ENCODE measurements at regions not wholly inside any gene's neighbourhood (a gene's known extent, or its start where the extent isn't known, plus 50 kb on each side); places are given as distances from the start of the nearest gene placed in this dataset.
"Not testable (repeated sequence)": the region's sequence is repeated elsewhere in the genome, so short reads cannot be mapped to it uniquely, and the experiment has no call there.

DNA sequence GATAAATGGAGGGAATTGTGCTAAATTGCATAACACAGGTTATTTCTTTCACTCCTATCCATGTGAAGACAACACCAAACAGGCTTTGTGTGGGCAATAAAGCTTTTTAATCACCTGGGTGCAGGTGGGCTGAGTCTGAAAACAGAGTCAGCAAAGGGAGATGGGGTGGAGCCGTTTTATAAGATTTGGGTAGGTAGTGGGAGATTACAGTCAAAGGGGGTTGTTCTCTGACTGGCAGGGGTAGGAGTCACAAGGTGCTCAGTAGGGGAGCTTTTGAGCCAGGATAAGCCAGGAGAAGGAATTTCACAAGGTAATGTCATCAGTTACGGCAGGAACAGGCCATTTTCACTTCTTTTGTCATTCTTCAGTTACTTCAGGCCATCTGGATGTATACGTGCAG lies 358.8 kb upstream of the LRP1B start:
- CTCF ChIA-PET; H3K27ac ChIP-seq (ENCODE audit: insufficient read depth in 1 of 2, low read depth in 1 of 2, low read length in 2 of 2, poor library complexity in 1 of 2, severe bottlenecking in 2 of 2); H3K4me1 ChIP-seq (ENCODE audit: control extremely low read depth in 1 of 4, control insufficient read depth in 4 of 4, insufficient read depth in 4 of 4, low read length in 3 of 4); H3K36me3 ChIP-seq (ENCODE audit: control insufficient read depth in 4 of 4, insufficient read depth in 4 of 4, low read length in 3 of 4); H3K27me3 ChIP-seq (replicated peaks in 2 of 5; ENCODE audit: control insufficient read depth in 4 of 5, insufficient read depth in 5 of 5, low read length in 4 of 5); H3K4me3 ChIP-seq (ENCODE audit: control insufficient read depth in 1 of 7, extremely low read depth in 1 of 7, insufficient read depth in 4 of 7, low read depth in 2 of 7, low read length in 6 of 7); POLR2A ChIA-PET; DNase-seq: not testable (repeated sequence)
- peaks cover 0 to 15% (median 10%) of the 10 kb centered on the region in 5 experiments for H3K9me3 ChIP-seq (ENCODE audit: control extremely low read depth in 1 of 5, control insufficient read depth in 4 of 5, insufficient read depth in 2 of 5, low read depth in 1 of 5, low read length in 4 of 5)
- WGBS (ENCODE audit: insufficient coverage), result 100% methylated on average over 1 of the region's 3 CpGs

DNA sequence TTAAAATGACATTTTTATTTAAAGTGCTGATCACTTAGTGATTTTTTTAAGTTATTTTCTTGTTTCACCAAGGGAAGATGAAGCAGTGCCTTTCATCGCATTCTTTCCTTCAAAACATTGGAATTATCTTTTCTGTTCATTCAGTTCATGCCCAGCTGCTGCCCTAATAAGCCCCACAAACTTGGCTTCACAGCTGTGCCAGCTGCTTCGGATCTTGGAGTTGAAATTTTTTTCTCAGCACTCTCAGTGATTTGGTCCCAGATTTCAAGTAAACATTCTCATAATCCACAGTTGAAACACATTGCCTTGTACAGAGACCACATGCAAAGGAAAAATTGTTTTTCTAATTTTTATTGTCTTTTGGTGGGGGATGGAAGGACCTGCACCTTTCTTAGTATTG lies 353.3 kb upstream of the LRP1B start:
- H3K4me3 ChIP-seq (ENCODE audit: control insufficient read depth in 1 of 7, extremely low read depth in 1 of 7, insufficient read depth in 4 of 7, low read depth in 2 of 7, low read length in 6 of 7), result no peak overlapping the region
- DNase-seq, result no peak
- ChIA-PET CTCF (no interaction called here), POLR2A (no interaction called here)
- no peak overlapping the region for H3K27ac ChIP-seq (ENCODE audit: insufficient read depth in 1 of 2, low read depth in 1 of 2, low read length in 2 of 2, poor library complexity in 1 of 2, severe bottlenecking in 2 of 2)
- peaks cover 0 to 8% (median 4%) of the 10 kb centered on the region in 5 experiments for H3K9me3 ChIP-seq (ENCODE audit: control extremely low read depth in 1 of 5, control insufficient read depth in 4 of 5, insufficient read depth in 2 of 5, low read depth in 1 of 5, low read length in 4 of 5)
- WGBS (ENCODE audit: insufficient coverage), result 90% methylated on average over 2 of the region's 2 CpGs
- no peaks in the 10 kb centered on the region for H3K36me3 ChIP-seq (ENCODE audit: control insufficient read depth in 4 of 4, insufficient read depth in 4 of 4, low read length in 3 of 4)
- H3K4me1 ChIP-seq (ENCODE audit: control extremely low read depth in 1 of 4, control insufficient read depth in 4 of 4, insufficient read depth in 4 of 4, low read length in 3 of 4), result no peaks in the 10 kb centered on the region
- no peaks in the 10 kb centered on the region for H3K27me3 ChIP-seq (replicated peaks in 2 of 5; ENCODE audit: control insufficient read depth in 4 of 5, insufficient read depth in 5 of 5, low read length in 4 of 5)

DNA sequence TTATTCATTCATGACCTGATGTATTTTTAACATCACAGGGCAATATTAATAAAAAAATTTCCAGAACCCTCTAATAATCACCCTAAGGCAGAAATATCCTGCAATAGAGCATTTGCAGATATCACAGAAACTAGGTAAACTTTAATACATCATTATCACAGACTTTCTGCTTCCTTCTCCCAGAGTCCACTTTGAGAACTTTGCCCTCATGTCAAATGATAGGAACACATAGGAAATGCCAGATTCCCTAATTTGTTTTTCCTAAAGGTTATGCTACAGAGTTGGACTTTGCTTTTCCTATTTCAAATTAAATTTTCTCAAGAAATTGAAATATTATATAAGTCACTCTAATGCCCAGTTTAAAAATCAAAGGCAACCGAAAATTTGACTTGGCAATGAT lies 352.8 kb upstream of the LRP1B start:
- no peaks in the 10 kb centered on the region for H3K36me3 ChIP-seq (ENCODE audit: control insufficient read depth in 4 of 4, insufficient read depth in 4 of 4, low read length in 3 of 4)
- POLR2A ChIA-PET, result no interaction called here
- H3K27ac ChIP-seq (ENCODE audit: insufficient read depth in 1 of 2, low read depth in 1 of 2, low read length in 2 of 2, poor library complexity in 1 of 2, severe bottlenecking in 2 of 2), result no peak overlapping the region
- H3K4me1 ChIP-seq (ENCODE audit: control extremely low read depth in 1 of 4, control insufficient read depth in 4 of 4, insufficient read depth in 4 of 4, low read length in 3 of 4), result no peaks in the 10 kb centered on the region
- peaks cover 0 to 8% (median 4%) of the 10 kb centered on the region in 5 experiments for H3K9me3 ChIP-seq (ENCODE audit: control extremely low read depth in 1 of 5, control insufficient read depth in 4 of 5, insufficient read depth in 2 of 5, low read depth in 1 of 5, low read length in 4 of 5)
- no CpG with 5 or more reads among the region's 1 CpG for WGBS (ENCODE audit: insufficient coverage)
- no peak overlapping the region for H3K4me3 ChIP-seq (ENCODE audit: control insufficient read depth in 1 of 7, extremely low read depth in 1 of 7, insufficient read depth in 4 of 7, low read depth in 2 of 7, low read length in 6 of 7)
- H3K27me3 ChIP-seq (replicated peaks in 2 of 5; ENCODE audit: control insufficient read depth in 4 of 5, insufficient read depth in 5 of 5, low read length in 4 of 5), result no peaks in the 10 kb centered on the region
- DNase-seq, result no peak
- CTCF ChIA-PET, result no interaction called here

- WGBS (ENCODE audit: insufficient coverage), result 67% methylated on average over 1 of the region's 2 CpGs
- CTCF ChIA-PET, result no interaction called here
- H3K4me1 ChIP-seq (ENCODE audit: control extremely low read depth in 1 of 4, control insufficient read depth in 4 of 4, insufficient read depth in 4 of 4, low read length in 3 of 4), result no peaks in the 10 kb centered on the region
- no peaks in the 10 kb centered on the region for H3K36me3 ChIP-seq (ENCODE audit: control insufficient read depth in 4 of 4, insufficient read depth in 4 of 4, low read length in 3 of 4)
- H3K27ac ChIP-seq (ENCODE audit: insufficient read depth in 1 of 2, low read depth in 1 of 2, low read length in 2 of 2, poor library complexity in 1 of 2, severe bottlenecking in 2 of 2), result no peak overlapping the region
- H3K4me3 ChIP-seq (ENCODE audit: control insufficient read depth in 1 of 7, extremely low read depth in 1 of 7, insufficient read depth in 4 of 7, low read depth in 2 of 7, low read length in 6 of 7), result no peak overlapping the region
- POLR2A ChIA-PET, result interaction anchor here (0.7 kb wide), 1 partner anchor 24 kb away, joined by 3 read pairs; no protein-coding TSS in a partner anchor
- DNase-seq, result no peak
- H3K27me3 ChIP-seq (replicated peaks in 2 of 5; ENCODE audit: control insufficient read depth in 4 of 5, insufficient read depth in 5 of 5, low read length in 4 of 5), result no peaks in the 10 kb centered on the region
- no peaks in the 10 kb centered on the region for H3K9me3 ChIP-seq (ENCODE audit: control extremely low read depth in 1 of 5, control insufficient read depth in 4 of 5, insufficient read depth in 2 of 5, low read depth in 1 of 5, low read length in 4 of 5)
These were observed 347.4 kb upstream of the LRP1B start for GRCh38 chr2:142478206-142478605.

DNA sequence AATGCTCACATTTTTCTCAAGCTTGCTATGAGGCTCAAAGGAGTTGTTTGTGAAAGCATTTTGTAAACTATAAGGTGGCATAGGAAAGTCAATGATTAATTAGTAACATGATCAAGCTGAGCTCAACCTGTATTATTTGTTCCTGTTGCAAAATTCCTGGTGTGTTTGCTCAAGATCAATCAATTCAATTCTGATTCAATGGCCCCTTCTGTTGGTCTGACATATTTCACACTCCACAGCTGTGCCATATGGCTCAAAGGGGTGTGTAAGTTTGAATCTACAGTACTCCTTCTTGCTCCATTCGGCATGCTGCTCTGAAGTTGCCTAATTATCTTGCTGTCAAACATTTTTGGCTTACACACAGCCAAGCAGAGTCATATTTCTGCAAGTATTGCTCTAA lies 341.6 kb upstream of the LRP1B start:
- H3K4me1 ChIP-seq (ENCODE audit: control extremely low read depth in 1 of 4, control insufficient read depth in 4 of 4, insufficient read depth in 4 of 4, low read length in 3 of 4), result no peaks in the 10 kb centered on the region
- no peaks in the 10 kb centered on the region for H3K27me3 ChIP-seq (replicated peaks in 2 of 5; ENCODE audit: control insufficient read depth in 4 of 5, insufficient read depth in 5 of 5, low read length in 4 of 5)
- H3K27ac ChIP-seq (ENCODE audit: insufficient read depth in 1 of 2, low read depth in 1 of 2, low read length in 2 of 2, poor library complexity in 1 of 2, severe bottlenecking in 2 of 2), result no peak overlapping the region
- POLR2A ChIA-PET, result no interaction called here
- H3K4me3 ChIP-seq (ENCODE audit: control insufficient read depth in 1 of 7, extremely low read depth in 1 of 7, insufficient read depth in 4 of 7, low read depth in 2 of 7, low read length in 6 of 7), result no peak overlapping the region
- CTCF ChIA-PET, result no interaction called here
- no peaks in the 10 kb centered on the region for H3K36me3 ChIP-seq (ENCODE audit: control insufficient read depth in 4 of 4, insufficient read depth in 4 of 4, low read length in 3 of 4)
- DNase-seq, result no peak
- 67% methylated on average over 1 of the region's 1 CpG for WGBS (ENCODE audit: insufficient coverage)
- H3K9me3 ChIP-seq (ENCODE audit: control extremely low read depth in 1 of 5, control insufficient read depth in 4 of 5, insufficient read depth in 2 of 5, low read depth in 1 of 5, low read length in 4 of 5), result no peaks in the 10 kb centered on the region

- Histone ChIP-seq H3K27me3 (replicated peaks in 2 of 5; ENCODE audit: control insufficient read depth in 4 of 5, insufficient read depth in 5 of 5, low read length in 4 of 5) (no peaks in the 10 kb centered on the region), H3K4me1 (ENCODE audit: control extremely low read depth in 1 of 4, control insufficient read depth in 4 of 4, insufficient read depth in 4 of 4, low read length in 3 of 4) (no peaks in the 10 kb centered on the region), H3K36me3 (ENCODE audit: control insufficient read depth in 4 of 4, insufficient read depth in 4 of 4, low read length in 3 of 4) (no peaks in the 10 kb centered on the region), H3K4me3 (ENCODE audit: control insufficient read depth in 1 of 7, extremely low read depth in 1 of 7, insufficient read depth in 4 of 7, low read depth in 2 of 7, low read length in 6 of 7) (no peak overlapping the region), H3K27ac (ENCODE audit: insufficient read depth in 1 of 2, low read depth in 1 of 2, low read length in 2 of 2, poor library complexity in 1 of 2, severe bottlenecking in 2 of 2) (no peak overlapping the region), H3K9me3 (ENCODE audit: control extremely low read depth in 1 of 5, control insufficient read depth in 4 of 5, insufficient read depth in 2 of 5, low read depth in 1 of 5, low read length in 4 of 5) (no peaks in the 10 kb centered on the region)
- CTCF ChIA-PET, result no interaction called here
- no peak for DNase-seq
- WGBS (ENCODE audit: insufficient coverage), result no CpG with 5 or more reads among the region's 1 CpG
- POLR2A ChIA-PET, result no interaction called here
These were observed 336.5 kb upstream of the LRP1B start for GRCh38 chr2:142467321-142467720.

DNA sequence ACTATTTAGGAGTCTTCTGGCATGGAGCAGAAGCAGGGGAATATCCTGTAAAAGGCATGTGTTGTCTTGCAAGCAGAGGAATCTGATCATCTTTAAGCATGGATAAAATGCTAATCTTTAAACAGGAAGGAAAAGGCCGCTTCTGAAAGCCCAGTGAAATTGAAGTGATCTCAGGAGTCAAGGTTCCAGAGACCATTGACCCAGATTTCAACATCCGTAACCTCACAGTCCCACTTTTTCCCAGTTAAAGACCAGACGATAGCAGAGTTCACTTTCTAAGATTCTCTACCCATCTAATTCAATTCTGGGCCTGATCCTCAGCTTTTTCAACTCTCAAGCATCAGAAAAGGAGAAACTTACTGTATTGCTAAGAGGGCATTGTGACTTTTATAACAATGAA lies 332.2 kb upstream of the LRP1B start:
- POLR2A ChIA-PET, result interaction anchor here (0.6 kb wide), 2 partner anchors 16 to 122 kb away, joined by 3 read pairs; no protein-coding TSS in a partner anchor
- no peak overlapping the region for H3K27ac ChIP-seq (ENCODE audit: insufficient read depth in 1 of 2, low read depth in 1 of 2, low read length in 2 of 2, poor library complexity in 1 of 2, severe bottlenecking in 2 of 2)
- 100% methylated on average over 3 of the region's 3 CpGs for WGBS (ENCODE audit: insufficient coverage)
- no peaks in the 10 kb centered on the region for H3K4me1 ChIP-seq (ENCODE audit: control extremely low read depth in 1 of 4, control insufficient read depth in 4 of 4, insufficient read depth in 4 of 4, low read length in 3 of 4)
- no peak overlapping the region for H3K4me3 ChIP-seq (ENCODE audit: control insufficient read depth in 1 of 7, extremely low read depth in 1 of 7, insufficient read depth in 4 of 7, low read depth in 2 of 7, low read length in 6 of 7)
- CTCF ChIA-PET, result no interaction called here
- H3K36me3 ChIP-seq (ENCODE audit: control insufficient read depth in 4 of 4, insufficient read depth in 4 of 4, low read length in 3 of 4), result no peaks in the 10 kb centered on the region
- H3K9me3 ChIP-seq (ENCODE audit: control extremely low read depth in 1 of 5, control insufficient read depth in 4 of 5, insufficient read depth in 2 of 5, low read depth in 1 of 5, low read length in 4 of 5), result no peaks in the 10 kb centered on the region
- DNase-seq, result no peak
- no peaks in the 10 kb centered on the region for H3K27me3 ChIP-seq (replicated peaks in 2 of 5; ENCODE audit: control insufficient read depth in 4 of 5, insufficient read depth in 5 of 5, low read length in 4 of 5)
